PFSK-1 (cell line): ENCODE measurements at regions not wholly inside any gene's neighbourhood (a gene's known extent, or its start where the extent isn't known, plus 50 kb on each side); places are given as distances from the start of the nearest gene placed in this dataset.

ENCODE experiments used
- TAF1 ChIP-seq: IDR thresholded peaks from 2 replicates; pipeline ENCODE4 v1.6.1; 2012; ENCODE audit warnings: low read length, control low read depth, borderline replicate concordance; ENCODE audit not compliant: insufficient read depth
- TF ChIP-seq, protein P1 (sequence below), 2 experiments: IDR thresholded peaks; 2 replicates each; pipeline versions ENCODE4 v1.6.1 to v1.8.0; 2011 to 2012; ENCODE audit warnings: low read depth in 2 of 2, low read length in 2 of 2, control low read depth in 1 of 2, inconsistent platforms in 1 of 2, mild to moderate bottlenecking in 1 of 2, moderate library complexity in 1 of 2; ENCODE audit not compliant: insufficient read depth in 1 of 2

DNA sequence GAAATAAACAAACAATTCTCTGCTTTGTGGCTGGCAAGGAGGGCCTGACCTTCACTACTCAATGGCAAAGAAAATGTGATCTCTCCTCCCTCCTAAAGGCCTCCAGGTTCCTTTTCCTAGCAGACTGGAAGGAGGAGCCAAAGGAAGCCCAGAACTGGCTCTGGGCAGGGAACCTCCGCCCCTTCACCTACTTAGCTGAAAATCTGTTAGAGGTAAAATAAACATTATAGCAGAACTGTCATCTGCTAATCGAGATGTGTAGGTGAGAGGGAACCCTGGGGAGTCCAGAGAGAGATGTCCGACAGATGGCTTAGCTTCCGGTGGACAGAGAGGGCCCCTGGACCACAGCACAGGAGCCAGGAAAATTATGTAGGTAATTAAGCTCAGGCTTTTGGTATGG is 75.2 kb upstream of the KCNA3 start:
- no peak for TF ChIP-seq TAF1
- TF ChIP-seq, protein P1, sequence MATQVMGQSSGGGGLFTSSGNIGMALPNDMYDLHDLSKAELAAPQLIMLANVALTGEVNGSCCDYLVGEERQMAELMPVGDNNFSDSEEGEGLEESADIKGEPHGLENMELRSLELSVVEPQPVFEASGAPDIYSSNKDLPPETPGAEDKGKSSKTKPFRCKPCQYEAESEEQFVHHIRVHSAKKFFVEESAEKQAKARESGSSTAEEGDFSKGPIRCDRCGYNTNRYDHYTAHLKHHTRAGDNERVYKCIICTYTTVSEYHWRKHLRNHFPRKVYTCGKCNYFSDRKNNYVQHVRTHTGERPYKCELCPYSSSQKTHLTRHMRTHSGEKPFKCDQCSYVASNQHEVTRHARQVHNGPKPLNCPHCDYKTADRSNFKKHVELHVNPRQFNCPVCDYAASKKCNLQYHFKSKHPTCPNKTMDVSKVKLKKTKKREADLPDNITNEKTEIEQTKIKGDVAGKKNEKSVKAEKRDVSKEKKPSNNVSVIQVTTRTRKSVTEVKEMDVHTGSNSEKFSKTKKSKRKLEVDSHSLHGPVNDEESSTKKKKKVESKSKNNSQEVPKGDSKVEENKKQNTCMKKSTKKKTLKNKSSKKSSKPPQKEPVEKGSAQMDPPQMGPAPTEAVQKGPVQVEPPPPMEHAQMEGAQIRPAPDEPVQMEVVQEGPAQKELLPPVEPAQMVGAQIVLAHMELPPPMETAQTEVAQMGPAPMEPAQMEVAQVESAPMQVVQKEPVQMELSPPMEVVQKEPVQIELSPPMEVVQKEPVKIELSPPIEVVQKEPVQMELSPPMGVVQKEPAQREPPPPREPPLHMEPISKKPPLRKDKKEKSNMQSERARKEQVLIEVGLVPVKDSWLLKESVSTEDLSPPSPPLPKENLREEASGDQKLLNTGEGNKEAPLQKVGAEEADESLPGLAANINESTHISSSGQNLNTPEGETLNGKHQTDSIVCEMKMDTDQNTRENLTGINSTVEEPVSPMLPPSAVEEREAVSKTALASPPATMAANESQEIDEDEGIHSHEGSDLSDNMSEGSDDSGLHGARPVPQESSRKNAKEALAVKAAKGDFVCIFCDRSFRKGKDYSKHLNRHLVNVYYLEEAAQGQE (IDR thresholded peaks at IDR 0.05; ENCODE audit: insufficient read depth in 1 of 2, low read depth in 2 of 2, low read length in 2 of 2) = no peak
